H1 (cell line): ENCODE measurements at regions not wholly inside any gene's neighbourhood (a gene's known extent, or its start where the extent isn't known, plus 50 kb on each side); places are given as distances from the start of the nearest gene placed in this dataset.

Experiments used
- GABPA ChIP-seq: IDR thresholded peaks from 2 replicates; pipeline ENCODE4 v1.6.1; 2011; ENCODE audit warnings: mild to moderate bottlenecking, low read length, moderate library complexity, borderline replicate concordance; ENCODE audit not compliant: insufficient read depth
- NRF1 ChIP-seq: IDR thresholded peaks from 2 replicates; pipeline ENCODE4 v1.6.1; 2011; ENCODE audit warnings: mild to moderate bottlenecking, low read depth, low read length, improper control_type of control experiment
- TF ChIP-seq, protein P1 (sequence below): fragments of 300-600 bp; sonication (generic); IDR thresholded peaks from 2 replicates; pipeline ENCODE4 v1.7.1; 2012; ENCODE audit warnings: low read length, moderate library complexity, mild to moderate bottlenecking, inconsistent platforms; ENCODE audit not compliant: insufficient replicate concordance

DNA sequence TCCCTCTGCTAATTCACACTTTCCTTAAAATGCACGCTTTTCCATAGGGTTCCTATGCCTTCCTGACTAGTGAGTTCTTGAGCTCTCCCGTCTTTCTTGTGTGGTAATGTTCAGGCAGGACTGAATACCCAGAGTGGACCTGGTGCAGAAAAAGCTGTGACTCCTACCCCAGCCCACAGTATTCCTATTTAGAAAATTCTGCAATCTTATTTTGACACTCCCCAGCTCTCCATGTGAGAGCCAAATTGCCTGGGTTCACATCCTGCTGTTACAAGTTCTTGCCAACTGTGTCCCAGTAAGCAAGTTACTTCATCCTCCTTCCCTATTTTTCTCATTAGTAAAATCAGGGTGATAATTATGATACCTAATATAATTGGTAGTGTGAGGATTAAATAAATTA is 290.8 kb upstream of the SLCO3A1 start (continued):
- TF ChIP-seq, protein P1, sequence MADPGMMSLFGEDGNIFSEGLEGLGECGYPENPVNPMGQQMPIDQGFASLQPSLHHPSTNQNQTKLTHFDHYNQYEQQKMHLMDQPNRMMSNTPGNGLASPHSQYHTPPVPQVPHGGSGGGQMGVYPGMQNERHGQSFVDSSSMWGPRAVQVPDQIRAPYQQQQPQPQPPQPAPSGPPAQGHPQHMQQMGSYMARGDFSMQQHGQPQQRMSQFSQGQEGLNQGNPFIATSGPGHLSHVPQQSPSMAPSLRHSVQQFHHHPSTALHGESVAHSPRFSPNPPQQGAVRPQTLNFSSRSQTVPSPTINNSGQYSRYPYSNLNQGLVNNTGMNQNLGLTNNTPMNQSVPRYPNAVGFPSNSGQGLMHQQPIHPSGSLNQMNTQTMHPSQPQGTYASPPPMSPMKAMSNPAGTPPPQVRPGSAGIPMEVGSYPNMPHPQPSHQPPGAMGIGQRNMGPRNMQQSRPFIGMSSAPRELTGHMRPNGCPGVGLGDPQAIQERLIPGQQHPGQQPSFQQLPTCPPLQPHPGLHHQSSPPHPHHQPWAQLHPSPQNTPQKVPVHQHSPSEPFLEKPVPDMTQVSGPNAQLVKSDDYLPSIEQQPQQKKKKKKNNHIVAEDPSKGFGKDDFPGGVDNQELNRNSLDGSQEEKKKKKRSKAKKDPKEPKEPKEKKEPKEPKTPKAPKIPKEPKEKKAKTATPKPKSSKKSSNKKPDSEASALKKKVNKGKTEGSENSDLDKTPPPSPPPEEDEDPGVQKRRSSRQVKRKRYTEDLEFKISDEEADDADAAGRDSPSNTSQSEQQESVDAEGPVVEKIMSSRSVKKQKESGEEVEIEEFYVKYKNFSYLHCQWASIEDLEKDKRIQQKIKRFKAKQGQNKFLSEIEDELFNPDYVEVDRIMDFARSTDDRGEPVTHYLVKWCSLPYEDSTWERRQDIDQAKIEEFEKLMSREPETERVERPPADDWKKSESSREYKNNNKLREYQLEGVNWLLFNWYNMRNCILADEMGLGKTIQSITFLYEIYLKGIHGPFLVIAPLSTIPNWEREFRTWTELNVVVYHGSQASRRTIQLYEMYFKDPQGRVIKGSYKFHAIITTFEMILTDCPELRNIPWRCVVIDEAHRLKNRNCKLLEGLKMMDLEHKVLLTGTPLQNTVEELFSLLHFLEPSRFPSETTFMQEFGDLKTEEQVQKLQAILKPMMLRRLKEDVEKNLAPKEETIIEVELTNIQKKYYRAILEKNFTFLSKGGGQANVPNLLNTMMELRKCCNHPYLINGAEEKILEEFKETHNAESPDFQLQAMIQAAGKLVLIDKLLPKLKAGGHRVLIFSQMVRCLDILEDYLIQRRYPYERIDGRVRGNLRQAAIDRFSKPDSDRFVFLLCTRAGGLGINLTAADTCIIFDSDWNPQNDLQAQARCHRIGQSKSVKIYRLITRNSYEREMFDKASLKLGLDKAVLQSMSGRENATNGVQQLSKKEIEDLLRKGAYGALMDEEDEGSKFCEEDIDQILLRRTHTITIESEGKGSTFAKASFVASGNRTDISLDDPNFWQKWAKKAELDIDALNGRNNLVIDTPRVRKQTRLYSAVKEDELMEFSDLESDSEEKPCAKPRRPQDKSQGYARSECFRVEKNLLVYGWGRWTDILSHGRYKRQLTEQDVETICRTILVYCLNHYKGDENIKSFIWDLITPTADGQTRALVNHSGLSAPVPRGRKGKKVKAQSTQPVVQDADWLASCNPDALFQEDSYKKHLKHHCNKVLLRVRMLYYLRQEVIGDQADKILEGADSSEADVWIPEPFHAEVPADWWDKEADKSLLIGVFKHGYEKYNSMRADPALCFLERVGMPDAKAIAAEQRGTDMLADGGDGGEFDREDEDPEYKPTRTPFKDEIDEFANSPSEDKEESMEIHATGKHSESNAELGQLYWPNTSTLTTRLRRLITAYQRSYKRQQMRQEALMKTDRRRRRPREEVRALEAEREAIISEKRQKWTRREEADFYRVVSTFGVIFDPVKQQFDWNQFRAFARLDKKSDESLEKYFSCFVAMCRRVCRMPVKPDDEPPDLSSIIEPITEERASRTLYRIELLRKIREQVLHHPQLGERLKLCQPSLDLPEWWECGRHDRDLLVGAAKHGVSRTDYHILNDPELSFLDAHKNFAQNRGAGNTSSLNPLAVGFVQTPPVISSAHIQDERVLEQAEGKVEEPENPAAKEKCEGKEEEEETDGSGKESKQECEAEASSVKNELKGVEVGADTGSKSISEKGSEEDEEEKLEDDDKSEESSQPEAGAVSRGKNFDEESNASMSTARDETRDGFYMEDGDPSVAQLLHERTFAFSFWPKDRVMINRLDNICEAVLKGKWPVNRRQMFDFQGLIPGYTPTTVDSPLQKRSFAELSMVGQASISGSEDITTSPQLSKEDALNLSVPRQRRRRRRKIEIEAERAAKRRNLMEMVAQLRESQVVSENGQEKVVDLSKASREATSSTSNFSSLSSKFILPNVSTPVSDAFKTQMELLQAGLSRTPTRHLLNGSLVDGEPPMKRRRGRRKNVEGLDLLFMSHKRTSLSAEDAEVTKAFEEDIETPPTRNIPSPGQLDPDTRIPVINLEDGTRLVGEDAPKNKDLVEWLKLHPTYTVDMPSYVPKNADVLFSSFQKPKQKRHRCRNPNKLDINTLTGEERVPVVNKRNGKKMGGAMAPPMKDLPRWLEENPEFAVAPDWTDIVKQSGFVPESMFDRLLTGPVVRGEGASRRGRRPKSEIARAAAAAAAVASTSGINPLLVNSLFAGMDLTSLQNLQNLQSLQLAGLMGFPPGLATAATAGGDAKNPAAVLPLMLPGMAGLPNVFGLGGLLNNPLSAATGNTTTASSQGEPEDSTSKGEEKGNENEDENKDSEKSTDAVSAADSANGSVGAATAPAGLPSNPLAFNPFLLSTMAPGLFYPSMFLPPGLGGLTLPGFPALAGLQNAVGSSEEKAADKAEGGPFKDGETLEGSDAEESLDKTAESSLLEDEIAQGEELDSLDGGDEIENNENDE: no peak
- no peak for TF ChIP-seq GABPA
- TF ChIP-seq NRF1: no peak
- TF ChIP-seq, all 59 proteins: peak for 0
